HEK293 (cell line): ENCODE measurements at regions not wholly inside any gene's neighbourhood (a gene's known extent, or its start where the extent isn't known, plus 50 kb on each side); places are given as distances from the start of the nearest gene placed in this dataset.

Source experiments
- CTCF ChIA-PET: fragments of 350-600 bp; formaldehyde crosslinking; extraction: SDS; loops from one replicate; lab custom pipeline; 2021; ENCODE audit warnings: antibody characterized with exemption; lab: Yijun Ruan, JAX
- POLR2A ChIA-PET: fragments of 300-600 bp; formaldehyde crosslinking; extraction: SDS; loops from one replicate; lab custom pipeline; 2020; ENCODE audit warnings: antibody characterized with exemption, inconsistent platforms; lab: Yijun Ruan, JAX
- H3K27ac ChIP-seq: fragments of 200-500 bp; sonication (Bioruptor generic); 2 replicates; pipeline ENCODE4 v1.5.1; 2014; ENCODE audit warnings: low read depth, low read length, control low read depth, inconsistent platforms; ENCODE audit errors: extremely low read depth
- H3K36me3 ChIP-seq, 2 experiments: fragments of 200-500 bp in 1 of 2; sonication (Bioruptor generic) in 1 of 2; 1 replicate in 1 of 2; 2 replicates in 1 of 2; pipeline ENCODE4 v1.5.1; 2014 to 2017; ENCODE audit warnings: inconsistent platforms in 2 of 2, low read length in 2 of 2; ENCODE audit not compliant: control insufficient read depth in 2 of 2, insufficient read depth in 1 of 2
- H3K4me1 ChIP-seq: fragments of 200-500 bp; sonication (Bioruptor generic); 2 replicates; pipeline ENCODE4 v1.5.1; 2014; ENCODE audit warnings: mild to moderate bottlenecking, low read length, inconsistent platforms; ENCODE audit not compliant: control insufficient read depth, insufficient read depth
- H3K4me3 ChIP-seq: 2 replicates; pipeline ENCODE4 v1.5.1; 2011; ENCODE audit warnings: low read depth, mild to moderate bottlenecking, control low read depth, low read length, moderate library complexity
- H3K9me3 ChIP-seq: fragments of 200-500 bp; sonication (Bioruptor generic); 2 replicates; pipeline ENCODE4 v1.5.1; 2014; ENCODE audit warnings: low read depth, low read length, inconsistent platforms; ENCODE audit not compliant: control insufficient read depth, insufficient read depth
- KLF9 ChIP-seq: fragments of 450-650 bp; formaldehyde crosslinking; IDR thresholded peaks from 2 replicates; pipeline ENCODE4 v1.5.1; 2016; ENCODE audit warnings: missing biosample characterization, missing genetic modification characterization, low read depth
- MYNN ChIP-seq: fragments of 450-650 bp; formaldehyde crosslinking; IDR thresholded peaks from 2 replicates; pipeline ENCODE4 v1.5.1; 2016; ENCODE audit warnings: missing biosample characterization, missing genetic modification characterization, borderline replicate concordance
- YY2 ChIP-seq: fragments of 450-650 bp; formaldehyde crosslinking; IDR thresholded peaks from 2 replicates; pipeline ENCODE4 v1.5.1; 2016; ENCODE audit warnings: missing biosample characterization, missing genetic modification characterization
- ZBTB20 ChIP-seq: fragments of 450-650 bp; formaldehyde crosslinking; IDR thresholded peaks from 2 replicates; pipeline ENCODE4 v1.5.1; 2016; ENCODE audit warnings: missing biosample characterization, missing genetic modification characterization
- ZNF114 ChIP-seq: fragments of 450-650 bp; formaldehyde crosslinking; IDR thresholded peaks from 2 replicates; pipeline ENCODE4 v1.5.0; 2017; ENCODE audit warnings: missing biosample characterization, missing genetic modification characterization
- ZNF138 ChIP-seq: fragments of 450-650 bp; formaldehyde crosslinking; IDR thresholded peaks from 2 replicates; pipeline ENCODE4 v1.5.1; 2016; ENCODE audit warnings: missing biosample characterization, missing genetic modification characterization, borderline replicate concordance
- ZNF140 ChIP-seq: fragments of 450-650 bp; formaldehyde crosslinking; IDR thresholded peaks from 2 replicates; pipeline ENCODE4 v1.5.1; 2016; ENCODE audit warnings: missing biosample characterization, missing genetic modification characterization
- ZNF221 ChIP-seq: fragments of 450-650 bp; formaldehyde crosslinking; IDR thresholded peaks from 2 replicates; pipeline ENCODE4 v1.5.1; 2017; ENCODE audit warnings: missing biosample characterization, missing genetic modification characterization, borderline replicate concordance
- ZNF24 ChIP-seq: fragments of 450-650 bp; formaldehyde crosslinking; IDR thresholded peaks from 2 replicates; pipeline ENCODE4 v1.5.1; 2016; ENCODE audit warnings: missing biosample characterization, missing genetic modification characterization
- ZNF248 ChIP-seq: fragments of 450-650 bp; formaldehyde crosslinking; IDR thresholded peaks from 2 replicates; pipeline ENCODE4 v1.5.1; 2017; ENCODE audit warnings: missing biosample characterization, missing genetic modification characterization
- ZNF266 ChIP-seq: fragments of 450-650 bp; formaldehyde crosslinking; IDR thresholded peaks from 2 replicates; pipeline ENCODE4 v1.5.1; 2016; ENCODE audit warnings: missing biosample characterization, missing genetic modification characterization, low read depth
- ZNF302 ChIP-seq: fragments of 450-650 bp; formaldehyde crosslinking; IDR thresholded peaks from 2 replicates; pipeline ENCODE4 v1.5.1; 2016; ENCODE audit warnings: missing biosample characterization, missing genetic modification characterization, low read depth
- ZNF341 ChIP-seq: fragments of 450-650 bp; formaldehyde crosslinking; IDR thresholded peaks from 2 replicates; pipeline ENCODE4; 2016; ENCODE audit warnings: low read depth, missing biosample characterization, missing genetic modification characterization
- ZNF354C ChIP-seq: fragments of 450-650 bp; formaldehyde crosslinking; IDR thresholded peaks from 2 replicates; pipeline ENCODE4 v1.5.1; 2016; ENCODE audit warnings: missing biosample characterization, missing genetic modification characterization, low read depth, borderline replicate concordance
- ZNF473 ChIP-seq: fragments of 450-650 bp; formaldehyde crosslinking; IDR thresholded peaks from 2 replicates; pipeline ENCODE4 v1.5.1; 2017; ENCODE audit warnings: missing biosample characterization, missing genetic modification characterization
- ZNF558 ChIP-seq: fragments of 450-650 bp; formaldehyde crosslinking; IDR thresholded peaks from 2 replicates; pipeline ENCODE4 v1.5.1; 2016; ENCODE audit warnings: missing biosample characterization, missing genetic modification characterization
- ZNF76 ChIP-seq: fragments of 450-650 bp; formaldehyde crosslinking; IDR thresholded peaks from 2 replicates; pipeline ENCODE4; 2016; ENCODE audit warnings: low read depth, missing biosample characterization, missing genetic modification characterization, borderline replicate concordance
- ZNF777 ChIP-seq: fragments of 450-650 bp; formaldehyde crosslinking; IDR thresholded peaks from 2 replicates; pipeline ENCODE4 v1.5.1; 2017; ENCODE audit warnings: missing biosample characterization, missing genetic modification characterization, borderline replicate concordance
- ZNF830 ChIP-seq: fragments of 450-650 bp; IDR thresholded peaks from 2 replicates; pipeline ENCODE4 v1.5.0; 2018; ENCODE audit warnings: missing biosample characterization, missing genetic modification characterization, low read depth, mild to moderate bottlenecking, moderate library complexity
- ZSCAN23 ChIP-seq: fragments of 450-650 bp; formaldehyde crosslinking; IDR thresholded peaks from 2 replicates; pipeline ENCODE4 v1.5.1; 2016; ENCODE audit warnings: missing biosample characterization, missing genetic modification characterization
- ZSCAN30 ChIP-seq: fragments of 450-650 bp; IDR thresholded peaks from 2 replicates; pipeline ENCODE4 v1.5.1; 2018; ENCODE audit warnings: missing biosample characterization, mild to moderate bottlenecking, missing genetic modification characterization, moderate library complexity
- ZXDB ChIP-seq: fragments of 450-650 bp; formaldehyde crosslinking; IDR thresholded peaks from 2 replicates; pipeline ENCODE4 v1.5.1; 2016; ENCODE audit warnings: missing biosample characterization, missing genetic modification characterization
- TF ChIP-seq, protein P1 (sequence below): fragments of 450-650 bp; formaldehyde crosslinking; IDR thresholded peaks from 2 replicates; pipeline ENCODE4 v1.5.1; 2016; ENCODE audit warnings: missing biosample characterization, missing genetic modification characterization
- TF ChIP-seq, protein P2 (sequence below): fragments of 450-650 bp; formaldehyde crosslinking; IDR thresholded peaks from 2 replicates; pipeline ENCODE4 v1.5.1; 2016; ENCODE audit warnings: missing biosample characterization, missing genetic modification characterization
- TF ChIP-seq, protein P3 (sequence below): fragments of 450-650 bp; formaldehyde crosslinking; IDR thresholded peaks from 2 replicates; pipeline ENCODE4 v1.5.1; 2016; ENCODE audit warnings: missing biosample characterization, missing genetic modification characterization
- TF ChIP-seq, protein P4 (sequence below): fragments of 450-650 bp; formaldehyde crosslinking; conservative IDR thresholded peaks from 2 replicates; pipeline ENCODE4 v1.5.1; 2016; ENCODE audit warnings: low read depth, missing biosample characterization, missing genetic modification characterization
- TF ChIP-seq, protein P5 (sequence below): fragments of 450-650 bp; formaldehyde crosslinking; IDR thresholded peaks from 2 replicates; pipeline ENCODE4 v1.5.1; 2017; ENCODE audit warnings: missing biosample characterization, missing genetic modification characterization

DNA sequence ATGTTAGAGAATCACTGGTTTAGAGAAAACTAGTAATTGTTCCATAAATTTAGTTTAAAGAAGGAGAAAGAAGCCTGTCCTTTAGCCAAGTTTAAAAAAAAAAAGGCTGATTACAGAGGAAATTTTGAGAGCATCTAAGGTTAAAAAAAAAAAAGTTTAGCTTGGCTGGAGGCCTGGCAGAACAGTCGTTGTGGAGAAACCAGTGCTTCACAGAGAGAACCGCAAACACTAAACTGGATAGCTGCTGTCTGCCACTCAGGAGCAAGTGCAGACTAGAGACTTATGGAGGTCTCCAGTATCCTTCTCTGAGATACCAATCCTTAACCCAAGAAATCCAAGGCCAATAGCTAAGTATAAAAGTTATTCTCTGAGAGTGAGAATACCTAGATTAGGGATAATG, 84.8 kb upstream of the ANKRD28 start:
- no peaks in the 10 kb centered on the region for H3K36me3 ChIP-seq
- ChIA-PET POLR2A (no interaction called here), CTCF (interaction anchor here (0.6 to 0.7 kb wide), 2 partner anchors 55 to 510 kb away, joined by 3 to 8 read pairs; no protein-coding TSS in a partner anchor)
- H3K4me3 ChIP-seq: no peak overlapping the region
- no peaks in the 10 kb centered on the region for H3K9me3 ChIP-seq
- no peaks in the 10 kb centered on the region for H3K4me1 ChIP-seq
- no peak for TF ChIP-seq ZNF138 (tag by site-specific recombination)
- no peak for TF ChIP-seq MYNN (tag by site-specific recombination)
- TF ChIP-seq, protein P1, sequence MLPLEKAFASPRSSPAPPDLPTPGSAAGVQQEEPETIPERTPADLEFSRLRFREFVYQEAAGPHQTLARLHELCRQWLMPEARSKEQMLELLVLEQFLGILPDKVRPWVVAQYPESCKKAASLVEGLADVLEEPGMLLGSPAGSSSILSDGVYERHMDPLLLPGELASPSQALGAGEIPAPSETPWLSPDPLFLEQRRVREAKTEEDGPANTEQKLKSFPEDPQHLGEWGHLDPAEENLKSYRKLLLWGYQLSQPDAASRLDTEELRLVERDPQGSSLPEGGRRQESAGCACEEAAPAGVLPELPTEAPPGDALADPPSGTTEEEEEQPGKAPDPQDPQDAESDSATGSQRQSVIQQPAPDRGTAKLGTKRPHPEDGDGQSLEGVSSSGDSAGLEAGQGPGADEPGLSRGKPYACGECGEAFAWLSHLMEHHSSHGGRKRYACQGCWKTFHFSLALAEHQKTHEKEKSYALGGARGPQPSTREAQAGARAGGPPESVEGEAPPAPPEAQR (tag by site-specific recombination): no peak
- no peak for TF ChIP-seq ZSCAN30 (tag by site-specific recombination)
- TF ChIP-seq, protein P2, sequence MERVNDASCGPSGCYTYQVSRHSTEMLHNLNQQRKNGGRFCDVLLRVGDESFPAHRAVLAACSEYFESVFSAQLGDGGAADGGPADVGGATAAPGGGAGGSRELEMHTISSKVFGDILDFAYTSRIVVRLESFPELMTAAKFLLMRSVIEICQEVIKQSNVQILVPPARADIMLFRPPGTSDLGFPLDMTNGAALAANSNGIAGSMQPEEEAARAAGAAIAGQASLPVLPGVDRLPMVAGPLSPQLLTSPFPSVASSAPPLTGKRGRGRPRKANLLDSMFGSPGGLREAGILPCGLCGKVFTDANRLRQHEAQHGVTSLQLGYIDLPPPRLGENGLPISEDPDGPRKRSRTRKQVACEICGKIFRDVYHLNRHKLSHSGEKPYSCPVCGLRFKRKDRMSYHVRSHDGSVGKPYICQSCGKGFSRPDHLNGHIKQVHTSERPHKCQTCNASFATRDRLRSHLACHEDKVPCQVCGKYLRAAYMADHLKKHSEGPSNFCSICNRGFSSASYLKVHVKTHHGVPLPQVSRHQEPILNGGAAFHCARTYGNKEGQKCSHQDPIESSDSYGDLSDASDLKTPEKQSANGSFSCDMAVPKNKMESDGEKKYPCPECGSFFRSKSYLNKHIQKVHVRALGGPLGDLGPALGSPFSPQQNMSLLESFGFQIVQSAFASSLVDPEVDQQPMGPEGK: no peak
- TF ChIP-seq, protein P3, sequence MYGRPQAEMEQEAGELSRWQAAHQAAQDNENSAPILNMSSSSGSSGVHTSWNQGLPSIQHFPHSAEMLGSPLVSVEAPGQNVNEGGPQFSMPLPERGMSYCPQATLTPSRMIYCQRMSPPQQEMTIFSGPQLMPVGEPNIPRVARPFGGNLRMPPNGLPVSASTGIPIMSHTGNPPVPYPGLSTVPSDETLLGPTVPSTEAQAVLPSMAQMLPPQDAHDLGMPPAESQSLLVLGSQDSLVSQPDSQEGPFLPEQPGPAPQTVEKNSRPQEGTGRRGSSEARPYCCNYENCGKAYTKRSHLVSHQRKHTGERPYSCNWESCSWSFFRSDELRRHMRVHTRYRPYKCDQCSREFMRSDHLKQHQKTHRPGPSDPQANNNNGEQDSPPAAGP (tag by site-specific recombination): no peak
- TF ChIP-seq ZNF248 (tag by site-specific recombination): no peak
- TF ChIP-seq ZNF558: no peak
- TF ChIP-seq ZNF140 (tag by site-specific recombination): no peak
- no peak for TF ChIP-seq ZNF302 (tag by site-specific recombination)
- no peak for TF ChIP-seq ZNF221
- TF ChIP-seq, protein P4, sequence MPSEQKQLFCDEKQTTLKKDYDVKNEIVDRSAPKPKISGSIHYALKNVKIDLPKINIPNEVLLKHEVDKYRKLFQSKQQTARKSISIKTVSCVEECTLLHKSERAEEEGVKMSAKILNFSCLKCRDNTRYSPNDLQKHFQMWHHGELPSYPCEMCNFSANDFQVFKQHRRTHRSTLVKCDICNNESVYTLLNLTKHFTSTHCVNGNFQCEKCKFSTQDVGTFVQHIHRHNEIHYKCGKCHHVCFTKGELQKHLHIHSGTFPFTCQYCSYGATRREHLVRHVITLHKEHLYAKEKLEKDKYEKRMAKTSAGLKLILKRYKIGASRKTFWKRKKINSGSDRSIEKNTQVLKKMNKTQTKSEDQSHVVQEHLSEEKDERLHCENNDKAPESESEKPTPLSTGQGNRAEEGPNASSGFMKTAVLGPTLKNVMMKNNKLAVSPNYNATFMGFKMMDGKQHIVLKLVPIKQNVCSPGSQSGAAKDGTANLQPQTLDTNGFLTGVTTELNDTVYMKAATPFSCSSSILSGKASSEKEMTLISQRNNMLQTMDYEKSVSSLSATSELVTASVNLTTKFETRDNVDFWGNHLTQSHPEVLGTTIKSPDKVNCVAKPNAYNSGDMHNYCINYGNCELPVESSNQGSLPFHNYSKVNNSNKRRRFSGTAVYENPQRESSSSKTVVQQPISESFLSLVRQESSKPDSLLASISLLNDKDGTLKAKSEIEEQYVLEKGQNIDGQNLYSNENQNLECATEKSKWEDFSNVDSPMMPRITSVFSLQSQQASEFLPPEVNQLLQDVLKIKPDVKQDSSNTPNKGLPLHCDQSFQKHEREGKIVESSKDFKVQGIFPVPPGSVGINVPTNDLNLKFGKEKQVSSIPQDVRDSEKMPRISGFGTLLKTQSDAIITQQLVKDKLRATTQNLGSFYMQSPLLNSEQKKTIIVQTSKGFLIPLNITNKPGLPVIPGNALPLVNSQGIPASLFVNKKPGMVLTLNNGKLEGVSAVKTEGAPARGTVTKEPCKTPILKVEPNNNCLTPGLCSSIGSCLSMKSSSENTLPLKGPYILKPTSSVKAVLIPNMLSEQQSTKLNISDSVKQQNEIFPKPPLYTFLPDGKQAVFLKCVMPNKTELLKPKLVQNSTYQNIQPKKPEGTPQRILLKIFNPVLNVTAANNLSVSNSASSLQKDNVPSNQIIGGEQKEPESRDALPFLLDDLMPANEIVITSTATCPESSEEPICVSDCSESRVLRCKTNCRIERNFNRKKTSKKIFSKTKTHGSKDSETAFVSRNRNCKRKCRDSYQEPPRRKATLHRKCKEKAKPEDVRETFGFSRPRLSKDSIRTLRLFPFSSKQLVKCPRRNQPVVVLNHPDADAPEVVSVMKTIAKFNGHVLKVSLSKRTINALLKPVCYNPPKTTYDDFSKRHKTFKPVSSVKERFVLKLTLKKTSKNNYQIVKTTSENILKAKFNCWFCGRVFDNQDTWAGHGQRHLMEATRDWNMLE (tag by site-specific recombination): no peak
- no peak for TF ChIP-seq ZSCAN23 (tag by site-specific recombination)
- no peak for TF ChIP-seq ZNF341
- no peak for TF ChIP-seq ZNF830 (tag by site-specific recombination)
- TF ChIP-seq ZNF24 (tag by site-specific recombination): no peak
- TF ChIP-seq, all 188 proteins: peak for 0
- H3K27ac ChIP-seq: no peak overlapping the region

DNA sequence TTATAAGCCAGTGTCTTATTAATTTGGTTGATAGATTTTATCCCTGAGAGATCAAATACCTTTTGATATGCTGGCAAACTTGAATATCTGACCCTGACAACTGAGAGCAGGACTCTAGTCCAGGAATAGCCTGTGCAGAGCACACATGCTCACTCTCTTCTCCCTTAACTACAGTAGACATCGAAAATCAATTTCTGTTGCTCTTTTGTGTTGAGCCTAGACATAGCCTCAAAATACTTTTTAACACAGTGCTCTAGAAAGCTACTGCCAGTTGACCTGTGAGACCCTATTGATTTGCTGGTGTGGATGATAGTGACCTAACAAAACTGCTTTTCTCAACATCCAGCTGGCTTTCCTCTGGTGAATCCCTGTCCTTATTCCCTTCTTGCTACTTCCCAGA, 86.4 kb upstream of the ANKRD28 start:
- Histone ChIP-seq H3K4me3 (no peak overlapping the region), H3K36me3 (no peaks in the 10 kb centered on the region), H3K4me1 (no peaks in the 10 kb centered on the region), H3K27ac (no peak overlapping the region), H3K9me3 (no peaks in the 10 kb centered on the region)
- CTCF ChIA-PET: no interaction called here
- TF ChIP-seq, protein P5, sequence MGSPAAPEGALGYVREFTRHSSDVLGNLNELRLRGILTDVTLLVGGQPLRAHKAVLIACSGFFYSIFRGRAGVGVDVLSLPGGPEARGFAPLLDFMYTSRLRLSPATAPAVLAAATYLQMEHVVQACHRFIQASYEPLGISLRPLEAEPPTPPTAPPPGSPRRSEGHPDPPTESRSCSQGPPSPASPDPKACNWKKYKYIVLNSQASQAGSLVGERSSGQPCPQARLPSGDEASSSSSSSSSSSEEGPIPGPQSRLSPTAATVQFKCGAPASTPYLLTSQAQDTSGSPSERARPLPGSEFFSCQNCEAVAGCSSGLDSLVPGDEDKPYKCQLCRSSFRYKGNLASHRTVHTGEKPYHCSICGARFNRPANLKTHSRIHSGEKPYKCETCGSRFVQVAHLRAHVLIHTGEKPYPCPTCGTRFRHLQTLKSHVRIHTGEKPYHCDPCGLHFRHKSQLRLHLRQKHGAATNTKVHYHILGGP: no peak
- no peak for TF ChIP-seq KLF9 (tag by site-specific recombination)
- no peak for TF ChIP-seq ZXDB
- no peak for TF ChIP-seq ZNF76 (tag by site-specific recombination)
- no peak for TF ChIP-seq ZBTB20 (tag by site-specific recombination)
- no peak for TF ChIP-seq ZNF266 (tag by site-specific recombination)
- TF ChIP-seq YY2 (tag by site-specific recombination): no peak
- TF ChIP-seq ZNF114 (tag by site-specific recombination): no peak
- TF ChIP-seq ZNF777 (tag by site-specific recombination): no peak
- no peak for TF ChIP-seq ZNF354C (tag by site-specific recombination)
- no peak for TF ChIP-seq ZNF473 (tag by site-specific recombination)
- POLR2A ChIA-PET: no interaction called here
